A673 (cell line): ENCODE measurements at regions not wholly inside any gene's neighbourhood (a gene's known extent, or its start where the extent isn't known, plus 50 kb on each side); places are given as distances from the start of the nearest gene placed in this dataset.

Experiments used
- BruUV-seq: library from RNA; stranded (reverse); fragments of 400-500 nt; replicated peaks from 2 replicates; lab custom pipeline; 2021; lab: Mats Ljungman, UMichigan
- CTCF ChIA-PET: fragments of 300-600 bp; sonication (Branson Sonifier 250); formaldehyde crosslinking; loops from one replicate; lab custom pipeline; 2022; ENCODE audit warnings: antibody characterized with exemption; lab: Charles Lee
- POLR2A ChIA-PET: fragments of 300-600 bp; sonication (Branson Sonifier 250); formaldehyde crosslinking; loops from one replicate; lab custom pipeline; 2022; ENCODE audit warnings: antibody characterized with exemption; ENCODE audit not compliant: low non-redundant PET; lab: Charles Lee
- DNase-seq: peaks from one replicate; pipeline ENCODE4 v3.0.0-alpha.2; 2015; ENCODE audit warnings: low spot score
- H3K27ac ChIP-seq: fragments of 200-600 bp; sonication (generic); 2 replicates; pipeline ENCODE4 v1.5.1; 2016; ENCODE audit warnings: mixed run types, low read depth, mild to moderate bottlenecking, mixed read lengths, antibody characterized with exemption, low read length; ENCODE audit not compliant: poor library complexity, severe bottlenecking
- H3K27me3 ChIP-seq: fragments of 200-600 bp; sonication (generic); replicated peaks from 2 replicates; pipeline ENCODE4 v1.6.1; 2017; ENCODE audit warnings: mixed run types, low read depth, mild to moderate bottlenecking, mixed read lengths, antibody characterized with exemption, low read length; ENCODE audit not compliant: insufficient read depth, poor library complexity
- H3K36me3 ChIP-seq: fragments of 200-600 bp; sonication (generic); 2 replicates; pipeline ENCODE4 v1.6.1; 2016; ENCODE audit warnings: mixed run types, mild to moderate bottlenecking, mixed read lengths, antibody characterized with exemption, low read length; ENCODE audit not compliant: insufficient read depth, poor library complexity, severe bottlenecking
- H3K4me1 ChIP-seq: fragments of 200-600 bp; sonication (generic); 2 replicates; pipeline ENCODE4 v1.6.1; 2017; ENCODE audit warnings: mixed run types, mild to moderate bottlenecking, mixed read lengths, antibody characterized with exemption, low read length; ENCODE audit not compliant: insufficient read depth, poor library complexity, severe bottlenecking
- H3K4me3 ChIP-seq: fragments of 200-600 bp; sonication (generic); 2 replicates; pipeline ENCODE4 v1.5.1; 2016; ENCODE audit warnings: low read depth, mixed run types, mild to moderate bottlenecking, mixed read lengths, low read length; ENCODE audit not compliant: poor library complexity, severe bottlenecking
- H3K9me3 ChIP-seq: fragments of 200-600 bp; sonication (generic); 2 replicates; pipeline ENCODE4 v1.6.1; 2016; ENCODE audit warnings: mixed run types, low read depth, mild to moderate bottlenecking, mixed read lengths, antibody characterized with exemption, low read length; ENCODE audit not compliant: poor library complexity, severe bottlenecking
- CTCF ChIP-seq: fragments of 300-800, 200-600 bp; sonication (generic); conservative IDR thresholded peaks from 2 replicates; pipeline ENCODE4 v1.5.1; 2017; ENCODE audit warnings: low read depth, mild to moderate bottlenecking, antibody characterized with exemption, low read length, moderate library complexity, mixed read lengths
- EZH2 ChIP-seq: fragments of 200-600 bp; sonication (generic); IDR thresholded peaks from 2 replicates; pipeline ENCODE4 v1.6.1; 2017; ENCODE audit warnings: borderline replicate concordance, low read depth, mild to moderate bottlenecking, mixed read lengths, antibody characterized with exemption, low read length; ENCODE audit not compliant: poor library complexity, severe bottlenecking
- intact Hi-C: fragments of 100-400 bp; cut with micrococcal nuclease; formaldehyde crosslinking; loops from one replicate; pipeline ENCODE4 v1.10.0; 2022; ENCODE audit not compliant: unreplicated experiment

GRCh38 chr22:48505891-48506290, 1321.8 kb downstream of the BRD1 start:
- Histone ChIP-seq H3K27ac (no peak overlapping the region), H3K4me1 (peaks cover 2% of the 10 kb centered on the region), H3K9me3 (no peaks in the 10 kb centered on the region), H3K36me3 (no peaks in the 10 kb centered on the region), H3K4me3 (no peak overlapping the region), H3K27me3 (no peaks in the 10 kb centered on the region)
- no peak for DNase-seq
- ChIA-PET POLR2A (no interaction called here), CTCF (no interaction called here)
- intact Hi-C loops: no loop called here
- TF ChIP-seq EZH2 (no peak), CTCF (no peak)
- BruUV-seq: no TSS peak

- ChIA-PET POLR2A (no interaction called here), CTCF (no interaction called here)
- no TSS peak for BruUV-seq
- Histone ChIP-seq H3K27me3 (no peaks in the 10 kb centered on the region), H3K4me1 (peaks cover 12% of the 10 kb centered on the region), H3K9me3 (no peaks in the 10 kb centered on the region), H3K27ac (no peak overlapping the region), H3K36me3 (no peaks in the 10 kb centered on the region), H3K4me3 (no peak overlapping the region)
- intact Hi-C loops: no loop called here
- TF ChIP-seq CTCF (no peak), EZH2 (no peak)
- DNase-seq: no peak
Observed at GRCh38 chr22:48504519-48505140, 1323.0 kb downstream of the BRD1 start.

- H3K36me3 ChIP-seq: no peaks in the 10 kb centered on the region
- no peaks in the 10 kb centered on the region for H3K27me3 ChIP-seq
- H3K27ac ChIP-seq: no peak overlapping the region
- no TSS peak for BruUV-seq
- peaks cover 19% of the 10 kb centered on the region for H3K4me1 ChIP-seq
- no peak overlapping the region for H3K4me3 ChIP-seq
- no peak for TF ChIP-seq CTCF
- TF ChIP-seq EZH2: no peak
- DNase-seq: no peak
- intact Hi-C loops: no loop called here
- no peaks in the 10 kb centered on the region for H3K9me3 ChIP-seq
- POLR2A ChIA-PET: no interaction called here
- CTCF ChIA-PET: no interaction called here
Observed at GRCh38 chr22:48503876-48504275, 1323.8 kb downstream of the BRD1 start.
